SH-SY5Y (cell line): ENCODE measurements at regions not wholly inside any gene's neighbourhood (a gene's known extent, or its start where the extent isn't known, plus 50 kb on each side); places are given as distances from the start of the nearest gene placed in this dataset.

Experiments
- GATA2 ChIP-seq: IDR thresholded peaks from 2 replicates; pipeline ENCODE4 v1.6.1; 2011; ENCODE audit warnings: mild to moderate bottlenecking, low read depth, low read length
- GATA3 ChIP-seq: IDR thresholded peaks from 2 replicates; pipeline ENCODE4 v1.6.1; 2011; ENCODE audit warnings: low read depth, mild to moderate bottlenecking, low read length, moderate library complexity

DNA sequence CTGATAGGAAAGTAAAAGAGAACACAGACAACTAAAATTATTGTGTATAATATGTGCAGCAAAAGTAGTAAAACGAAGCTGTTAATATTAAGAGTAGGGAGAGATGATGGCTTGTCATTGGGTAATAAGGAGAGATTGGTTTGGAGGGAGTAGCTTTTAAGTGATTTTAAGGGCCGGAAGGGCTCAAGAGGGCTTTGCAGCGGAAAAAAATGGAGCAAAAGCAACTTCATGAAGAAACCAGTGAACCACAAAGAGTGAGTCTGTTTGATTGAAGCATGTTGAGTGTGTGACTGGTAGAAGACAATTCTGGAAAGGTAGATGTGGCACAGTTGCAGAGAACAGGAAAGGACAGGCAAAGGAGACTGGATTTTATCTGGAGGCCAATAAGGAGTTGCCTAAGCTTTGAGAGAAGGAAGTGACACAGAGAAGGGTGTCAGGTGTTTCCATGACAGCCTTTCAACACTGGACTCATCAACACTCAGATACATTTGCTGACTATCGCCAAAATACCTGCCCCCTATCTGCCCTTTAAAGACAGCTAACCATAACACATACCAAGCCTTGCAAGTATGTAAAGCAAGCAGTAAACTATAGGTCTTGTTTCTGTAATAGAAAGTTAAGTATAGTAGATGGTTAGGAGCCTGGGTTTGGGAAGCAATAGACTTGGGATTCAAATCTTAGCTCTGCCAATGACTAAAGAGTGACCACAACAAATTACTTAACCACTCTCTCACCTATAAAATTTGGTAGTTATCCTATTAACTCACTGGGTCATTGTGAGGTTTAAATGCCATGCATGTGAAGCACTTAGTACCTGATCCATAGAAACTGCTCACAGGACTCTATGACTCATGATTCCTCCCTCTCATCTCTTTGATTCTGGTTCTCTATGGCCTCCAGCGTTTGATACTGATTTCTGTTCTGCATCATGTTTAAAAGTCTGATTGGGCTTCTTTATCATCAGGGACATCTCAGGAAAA, 117.3 kb upstream of the LMNTD1 start:
- TF ChIP-seq GATA2: no peak
- TF ChIP-seq GATA3: no peak
